Caco-2 (cell line): ENCODE measurements at regions not wholly inside any gene's neighbourhood (a gene's known extent, or its start where the extent isn't known, plus 50 kb on each side); places are given as distances from the start of the nearest gene placed in this dataset.

Source experiments
- BruUV-seq: library from RNA; stranded (reverse); fragments of 400-500 nt; replicated peaks from 2 replicates; lab custom pipeline; 2021; lab: Mats Ljungman, UMichigan
- CTCF ChIA-PET: fragments of 300-600 bp; sonication (Branson Sonifier 250); formaldehyde crosslinking; loops from one replicate; lab custom pipeline; 2022; ENCODE audit warnings: antibody characterized with exemption; lab: Charles Lee
- POLR2A ChIA-PET: fragments of 300-600 bp; sonication (Branson Sonifier 250); formaldehyde crosslinking; loops from one replicate; lab custom pipeline; 2022; ENCODE audit warnings: antibody characterized with exemption; lab: Charles Lee
- DNase-seq, 2 experiments: peaks; one replicate each; pipeline versions ENCODE4 v3.0.0 to v3.0.0-alpha.2; 2020 to 2022
- H3K27me3 ChIP-seq: replicated peaks from 2 replicates; pipeline ENCODE4 v1.6.0; 2011; ENCODE audit warnings: low read length; ENCODE audit not compliant: control insufficient read depth, insufficient read depth
- H3K36me3 ChIP-seq: 2 replicates; pipeline ENCODE4 v1.5.1; 2011; ENCODE audit warnings: low read length; ENCODE audit not compliant: control insufficient read depth, insufficient read depth
- H3K4me1 ChIP-seq: fragments of 250-450 bp; sonication (Bioruptor Pico); 2 replicates; pipeline ENCODE4 v1.5.1; 2020; ENCODE audit warnings: mild to moderate bottlenecking
- H3K4me3 ChIP-seq: 2 replicates; pipeline ENCODE4 v1.5.1; 2011; ENCODE audit warnings: low read depth, mild to moderate bottlenecking, control low read depth, low read length
- H3K9me3 ChIP-seq: fragments of 250-450 bp; sonication (Bioruptor Pico); 2 replicates; pipeline ENCODE4 v1.5.1; 2020; ENCODE audit warnings: mild to moderate bottlenecking, moderate library complexity
- H3K27ac Mint-ChIP-seq: one replicate; pipeline ENCODE4 v1.8.0; 2022; ENCODE audit warnings: mixed read lengths; ENCODE audit not compliant: unreplicated experiment
- H3K27me3 Mint-ChIP-seq: one replicate; pipeline ENCODE4 v1.8.0; 2022; ENCODE audit warnings: mixed read lengths; ENCODE audit not compliant: insufficient read depth, unreplicated experiment
- H3K36me3 Mint-ChIP-seq: one replicate; pipeline ENCODE4 v1.8.0; 2022; ENCODE audit warnings: mild to moderate bottlenecking, mixed read lengths; ENCODE audit not compliant: insufficient read depth, unreplicated experiment
- H3K4me1 Mint-ChIP-seq: one replicate; pipeline ENCODE4 v1.8.0; 2022; ENCODE audit warnings: low read depth, mixed read lengths; ENCODE audit not compliant: unreplicated experiment
- H3K4me3 Mint-ChIP-seq: one replicate; pipeline ENCODE4 v1.8.0; 2022; ENCODE audit warnings: mild to moderate bottlenecking, moderate library complexity, mixed read lengths; ENCODE audit not compliant: unreplicated experiment
- H3K9me3 Mint-ChIP-seq: one replicate; pipeline ENCODE4 v1.8.0; 2022; ENCODE audit warnings: mixed read lengths; ENCODE audit not compliant: unreplicated experiment
- intact Hi-C: fragments of 100-400 bp; cut with micrococcal nuclease; formaldehyde crosslinking; loops from one replicate; pipeline ENCODE4 v1.10.0; 2022; ENCODE audit not compliant: unreplicated experiment
- TF ChIP-seq, protein P1 (sequence below), 2 experiments: fragments of 200-600 bp in 1 of 2; IDR thresholded peaks; 1 replicate in 1 of 2; 2 replicates in 1 of 2; pipeline versions ENCODE4 v1.5.1 to v1.8.0; 2011 to 2022; ENCODE audit warnings: antibody characterized with exemption in 1 of 2, control low read depth in 1 of 2, inconsistent platforms in 1 of 2, low read depth in 1 of 2, low read length in 1 of 2, mild to moderate bottlenecking in 1 of 2, moderate library complexity in 1 of 2; ENCODE audit not compliant: insufficient read depth in 1 of 2, severe bottlenecking in 1 of 2, unreplicated experiment in 1 of 2

DNA sequence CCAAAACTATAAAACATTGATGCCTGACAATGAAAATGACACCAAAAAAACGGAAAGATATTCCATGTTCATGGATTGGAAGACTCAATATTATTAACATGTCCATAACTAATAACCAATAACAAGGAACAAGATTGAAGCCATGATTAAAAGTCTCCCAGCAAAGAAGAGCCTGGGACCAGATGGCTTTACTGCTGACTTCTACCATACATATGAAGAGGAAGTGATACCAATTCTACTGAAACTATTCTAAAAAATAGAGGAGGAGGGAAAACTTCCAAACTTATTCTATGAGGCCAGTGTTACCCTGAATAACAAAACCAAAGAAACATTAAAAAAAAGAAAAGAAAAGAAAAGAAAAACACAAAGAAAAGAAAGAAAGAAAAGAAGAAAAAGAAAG is 54.6 kb upstream of the ATF7IP start:
- Histone ChIP-seq H3K36me3 (no peaks in the 10 kb centered on the region), H3K9me3 (peaks cover 9% of the 10 kb centered on the region; the same call in 1 of the 2 replicates), H3K27me3 (no peaks in the 10 kb centered on the region), H3K4me3 (no peak overlapping the region), H3K4me1 (no peaks in the 10 kb centered on the region)
- POLR2A ChIA-PET, result no interaction called here
- intact Hi-C loops, result no loop called here
- no peak overlapping the region for H3K27ac Mint-ChIP-seq
- CTCF ChIA-PET, result no interaction called here
- H3K4me3 Mint-ChIP-seq, result no peak overlapping the region
- no peaks in the 10 kb centered on the region for H3K27me3 Mint-ChIP-seq
- H3K9me3 Mint-ChIP-seq, result peaks cover 30% of the 10 kb centered on the region
- no peaks in the 10 kb centered on the region for H3K4me1 Mint-ChIP-seq
- BruUV-seq, result no TSS peak
- no peak for DNase-seq
- TF ChIP-seq, protein P1, sequence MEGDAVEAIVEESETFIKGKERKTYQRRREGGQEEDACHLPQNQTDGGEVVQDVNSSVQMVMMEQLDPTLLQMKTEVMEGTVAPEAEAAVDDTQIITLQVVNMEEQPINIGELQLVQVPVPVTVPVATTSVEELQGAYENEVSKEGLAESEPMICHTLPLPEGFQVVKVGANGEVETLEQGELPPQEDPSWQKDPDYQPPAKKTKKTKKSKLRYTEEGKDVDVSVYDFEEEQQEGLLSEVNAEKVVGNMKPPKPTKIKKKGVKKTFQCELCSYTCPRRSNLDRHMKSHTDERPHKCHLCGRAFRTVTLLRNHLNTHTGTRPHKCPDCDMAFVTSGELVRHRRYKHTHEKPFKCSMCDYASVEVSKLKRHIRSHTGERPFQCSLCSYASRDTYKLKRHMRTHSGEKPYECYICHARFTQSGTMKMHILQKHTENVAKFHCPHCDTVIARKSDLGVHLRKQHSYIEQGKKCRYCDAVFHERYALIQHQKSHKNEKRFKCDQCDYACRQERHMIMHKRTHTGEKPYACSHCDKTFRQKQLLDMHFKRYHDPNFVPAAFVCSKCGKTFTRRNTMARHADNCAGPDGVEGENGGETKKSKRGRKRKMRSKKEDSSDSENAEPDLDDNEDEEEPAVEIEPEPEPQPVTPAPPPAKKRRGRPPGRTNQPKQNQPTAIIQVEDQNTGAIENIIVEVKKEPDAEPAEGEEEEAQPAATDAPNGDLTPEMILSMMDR (IDR thresholded peaks at IDR 0.05; ENCODE audit: insufficient read depth in 1 of 2, low read depth in 1 of 2, low read length in 1 of 2, severe bottlenecking in 1 of 2, unreplicated experiment in 1 of 2), result no peak
- no peaks in the 10 kb centered on the region for H3K36me3 Mint-ChIP-seq

DNA sequence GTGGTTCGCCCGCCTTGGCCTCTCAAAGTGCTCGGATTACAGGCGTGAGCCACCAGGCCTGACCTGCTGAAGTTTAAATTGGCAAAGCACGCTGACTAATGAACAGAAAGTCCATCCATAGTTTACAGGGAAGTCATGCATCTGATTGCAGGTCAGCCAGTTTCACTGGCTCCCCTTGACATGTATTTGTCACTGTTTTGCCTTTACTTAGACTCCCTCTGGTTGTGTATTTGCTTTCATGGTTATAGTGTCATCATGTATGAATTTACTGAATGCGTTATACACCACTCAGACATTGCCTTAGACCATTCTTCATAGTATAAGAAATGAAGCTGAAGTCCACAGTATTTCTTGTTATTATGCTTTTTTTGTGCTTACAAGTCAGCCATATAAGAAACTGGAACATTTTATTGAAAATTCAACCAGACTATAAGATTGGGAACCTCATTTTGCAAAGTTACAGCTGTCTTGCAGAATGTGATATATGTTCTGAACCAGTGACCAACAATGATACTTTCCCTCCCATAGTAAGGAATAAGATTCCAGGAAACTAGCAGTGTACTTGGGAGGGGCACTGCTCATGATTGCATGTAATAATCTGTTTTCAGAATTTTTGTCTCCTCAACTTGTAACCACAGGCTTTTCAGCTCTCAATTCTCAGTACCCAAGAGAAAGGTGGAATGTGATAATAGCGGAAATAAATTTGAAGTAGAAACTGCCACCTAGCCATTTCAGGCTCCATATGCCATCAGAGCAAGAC is 51.9 kb upstream of the ATF7IP start:
- Histone ChIP-seq H3K36me3 (no peaks in the 10 kb centered on the region), H3K4me1 (no peaks in the 10 kb centered on the region), H3K9me3 (peaks cover 9% of the 10 kb centered on the region; the same call in 1 of the 2 replicates), H3K4me3 (no peak overlapping the region), H3K27me3 (no peaks in the 10 kb centered on the region)
- no peak overlapping the region for H3K4me3 Mint-ChIP-seq
- H3K9me3 Mint-ChIP-seq, result peaks cover 17% of the 10 kb centered on the region
- no peaks in the 10 kb centered on the region for H3K36me3 Mint-ChIP-seq
- TF ChIP-seq, protein P1 (IDR thresholded peaks at IDR 0.05; ENCODE audit: insufficient read depth in 1 of 2, low read depth in 1 of 2, low read length in 1 of 2, severe bottlenecking in 1 of 2, unreplicated experiment in 1 of 2), result no peak
- intact Hi-C loops, result no loop called here
- H3K27me3 Mint-ChIP-seq, result no peaks in the 10 kb centered on the region
- CTCF ChIA-PET, result interaction anchor here (0.6 kb wide), 1 partner anchor 46 kb away, joined by 7 read pairs; no protein-coding TSS in a partner anchor
- BruUV-seq, result no TSS peak
- H3K27ac Mint-ChIP-seq, result no peak overlapping the region
- POLR2A ChIA-PET, result no interaction called here
- H3K4me1 Mint-ChIP-seq, result no peaks in the 10 kb centered on the region
- no peak for DNase-seq

DNA sequence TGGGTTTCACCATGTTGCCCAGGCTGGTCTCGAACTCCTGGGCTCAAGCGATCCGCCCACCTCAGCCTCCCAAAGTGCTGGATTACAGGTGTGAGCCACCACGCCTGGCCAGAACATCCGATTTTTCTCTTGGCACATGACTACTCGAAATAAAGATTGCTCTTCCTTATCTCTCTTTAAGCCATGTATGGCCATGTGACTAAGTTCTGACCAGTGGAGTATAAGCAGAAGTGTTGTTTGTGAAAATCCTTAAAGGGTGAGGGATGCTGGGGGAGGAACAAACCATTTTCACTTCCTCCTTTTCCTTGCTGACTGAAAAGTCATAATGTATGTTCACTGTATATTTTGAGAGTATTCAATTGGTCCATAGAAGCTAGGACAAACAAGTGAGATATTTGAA is 50.7 kb upstream of the ATF7IP start:
- ChIA-PET POLR2A (interaction anchor here (1.2 kb wide), 1 partner anchor 51 kb away, joined by 3 read pairs; the partner anchor contains the start of gene ATF7IP), CTCF (no interaction called here)
- no TSS peak for BruUV-seq
- no peaks in the 10 kb centered on the region for H3K36me3 ChIP-seq
- Mint-ChIP-seq H3K27ac (no peak overlapping the region), H3K9me3 (peaks cover 16% of the 10 kb centered on the region), H3K4me1 (no peaks in the 10 kb centered on the region), H3K4me3 (no peak overlapping the region), H3K36me3 (no peaks in the 10 kb centered on the region), H3K27me3 (no peaks in the 10 kb centered on the region)
- no peaks in the 10 kb centered on the region for H3K27me3 ChIP-seq
- no peak overlapping the region for H3K4me3 ChIP-seq
- no peak for DNase-seq
- TF ChIP-seq, protein P1 (IDR thresholded peaks at IDR 0.05; ENCODE audit: insufficient read depth in 1 of 2, low read depth in 1 of 2, low read length in 1 of 2, severe bottlenecking in 1 of 2, unreplicated experiment in 1 of 2), result no peak
- no peaks in the 10 kb centered on the region for H3K4me1 ChIP-seq
- intact Hi-C loops, result no loop called here
- H3K9me3 ChIP-seq, result peaks cover 9% of the 10 kb centered on the region; the same call in 1 of the 2 replicates
